ENCODE measurements at regions not wholly inside any gene's neighbourhood (a gene's known extent, or its start where the extent isn't known, plus 50 kb on each side); places are given as distances from the start of the nearest gene placed in this dataset.

- no peak for DNase-seq
Measured at GRCh38 chr15:66933932-66934867, 131.2 kb upstream of the SMAD3 start.

DNA sequence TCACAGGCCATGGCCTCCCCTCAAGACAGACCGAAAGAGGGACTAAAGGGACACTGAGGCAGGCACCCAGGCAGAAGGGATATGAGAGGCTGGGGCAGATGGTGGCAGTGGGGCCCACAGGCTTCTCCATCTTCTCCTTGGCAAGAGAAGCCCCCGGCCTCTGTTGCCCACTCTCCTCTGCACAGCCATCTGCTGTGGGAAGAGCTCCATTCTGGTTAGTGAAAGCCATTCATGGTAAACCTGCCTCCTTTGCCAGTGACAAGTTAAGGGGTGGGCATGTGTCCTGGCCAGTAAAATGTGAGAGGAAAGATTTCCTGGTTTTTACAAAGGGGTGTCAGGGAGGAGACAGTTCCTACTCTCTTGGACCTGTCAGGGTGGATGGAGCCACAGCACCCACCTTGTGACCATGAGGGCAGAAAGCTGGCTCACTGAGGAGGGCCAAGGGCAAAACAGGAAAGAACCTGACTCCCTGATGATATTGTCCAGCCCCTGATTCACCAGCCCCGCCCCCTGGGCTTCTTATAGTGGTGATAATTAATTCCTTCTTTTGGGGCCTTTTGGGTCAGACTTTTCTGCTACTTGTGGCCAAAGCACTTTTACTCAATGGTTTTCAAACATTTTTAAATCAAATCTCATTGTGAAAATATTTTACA lies 130.4 kb upstream of the SMAD3 start:
- DNase-seq = no peak

DNA sequence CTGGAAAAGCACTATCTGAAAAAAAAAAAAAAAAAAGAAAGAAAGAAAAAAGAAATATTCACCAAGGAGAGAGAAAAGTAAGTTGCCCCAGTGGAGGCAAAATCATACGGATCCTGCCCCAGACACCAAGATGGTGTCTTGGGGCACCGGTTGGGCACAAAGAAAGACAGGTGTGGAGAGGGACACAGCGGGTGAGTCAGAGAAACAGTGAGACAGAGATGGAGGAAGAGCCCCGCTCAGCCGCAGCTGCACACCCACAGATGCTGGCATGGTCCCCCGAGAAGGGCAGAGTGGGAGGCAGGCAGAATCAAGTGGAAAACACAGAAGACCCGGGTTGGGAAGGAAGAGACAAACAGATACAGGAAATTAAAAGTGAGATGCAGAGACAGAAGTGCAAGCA lies 129.7 kb upstream of the SMAD3 start:
- DNase-seq = no peak

DNA sequence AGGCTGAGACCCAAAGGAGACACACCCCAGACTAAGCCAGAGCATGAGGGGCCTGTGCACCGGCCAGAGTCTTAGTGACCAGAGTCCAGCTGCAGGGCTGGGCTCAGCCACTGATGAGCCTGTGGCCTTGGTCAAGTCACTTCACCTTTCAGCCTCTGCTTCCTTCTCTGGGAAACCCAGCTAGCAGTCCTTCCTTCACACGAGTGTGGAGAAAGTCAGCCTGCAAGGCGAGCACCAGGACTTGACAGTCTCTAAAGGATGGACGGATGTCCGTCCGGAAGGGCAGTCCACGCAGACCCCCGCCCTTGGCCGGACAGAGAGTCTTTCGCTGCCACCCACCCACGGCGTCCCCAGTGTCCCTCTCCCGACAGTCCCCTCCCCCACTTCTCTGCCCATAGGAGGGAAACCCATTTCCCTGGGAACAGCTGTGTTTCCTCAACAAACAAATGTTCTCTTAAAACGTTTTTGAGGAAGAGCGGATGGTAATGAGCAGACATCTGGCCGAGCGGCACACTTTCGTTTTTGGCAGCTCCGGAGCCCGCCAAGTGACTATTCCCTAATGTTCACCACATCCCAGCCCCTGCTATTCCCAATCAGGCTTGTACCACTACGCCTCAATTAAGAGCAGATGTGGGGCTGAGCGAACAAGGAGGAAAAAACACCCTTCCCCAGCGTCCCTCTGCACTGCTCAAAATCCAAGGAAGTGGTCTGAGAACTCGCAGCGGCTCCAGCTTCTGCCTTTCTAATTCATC lies 129.1 kb upstream of the SMAD3 start:
- DNase-seq = no peak

DNA sequence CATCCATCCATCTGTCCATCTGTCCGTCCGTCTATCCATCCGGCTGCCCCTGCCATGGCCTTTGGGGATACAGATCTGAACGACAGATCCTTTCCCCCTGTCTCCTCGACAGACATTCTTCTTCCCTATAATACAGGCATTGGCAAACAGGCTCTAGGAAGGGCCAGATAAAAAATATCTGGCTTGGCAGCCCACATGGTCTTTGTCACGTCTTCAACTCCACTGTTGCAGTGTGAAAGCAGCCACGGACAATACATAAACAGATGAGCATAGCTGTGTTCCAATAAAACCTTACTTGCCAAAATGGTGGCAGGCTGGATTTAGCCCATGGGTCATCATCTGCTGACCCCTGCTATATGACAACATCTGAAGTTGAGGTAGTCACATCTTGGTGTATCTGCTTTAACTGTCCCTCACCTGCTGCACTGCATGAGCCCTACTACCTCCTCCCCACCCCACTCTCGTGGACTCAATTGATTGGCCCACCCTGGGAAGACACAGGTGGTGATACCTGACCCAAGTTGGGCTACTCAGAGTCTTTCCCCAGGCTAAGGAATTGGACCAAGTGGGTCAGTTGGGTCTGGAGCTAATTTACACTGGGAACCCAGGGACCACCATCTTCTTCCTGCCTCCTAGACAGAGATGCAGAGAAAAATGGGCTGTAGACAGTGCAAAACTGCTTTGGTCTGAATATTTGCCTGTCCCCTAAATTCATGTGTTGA lies 128.4 kb upstream of the SMAD3 start:
- DNase-seq = no peak

DNA sequence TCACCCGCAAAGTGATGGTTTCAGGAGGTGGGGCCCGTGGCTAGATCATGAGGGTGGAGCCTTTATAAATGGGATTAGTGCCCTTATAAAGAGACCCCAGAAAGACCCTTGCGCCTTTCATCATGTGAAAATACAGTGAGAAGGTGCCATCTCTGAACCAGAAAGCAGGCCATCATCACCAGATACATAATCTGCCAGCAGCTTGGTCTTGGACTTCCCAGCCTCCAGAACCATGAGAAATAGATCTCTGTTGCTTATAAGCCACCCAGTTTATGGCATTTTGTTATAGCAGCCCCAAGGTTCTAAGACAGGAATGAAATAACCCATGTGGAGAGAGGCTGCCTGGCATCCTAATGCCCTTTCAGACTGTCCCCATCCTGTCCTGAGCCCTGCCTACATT lies 127.8 kb upstream of the SMAD3 start:
- no peak for DNase-seq

- DNase-seq = no peak
Measured at GRCh38 chr15:66938114-66938830, 127.1 kb upstream of the SMAD3 start.

DNA sequence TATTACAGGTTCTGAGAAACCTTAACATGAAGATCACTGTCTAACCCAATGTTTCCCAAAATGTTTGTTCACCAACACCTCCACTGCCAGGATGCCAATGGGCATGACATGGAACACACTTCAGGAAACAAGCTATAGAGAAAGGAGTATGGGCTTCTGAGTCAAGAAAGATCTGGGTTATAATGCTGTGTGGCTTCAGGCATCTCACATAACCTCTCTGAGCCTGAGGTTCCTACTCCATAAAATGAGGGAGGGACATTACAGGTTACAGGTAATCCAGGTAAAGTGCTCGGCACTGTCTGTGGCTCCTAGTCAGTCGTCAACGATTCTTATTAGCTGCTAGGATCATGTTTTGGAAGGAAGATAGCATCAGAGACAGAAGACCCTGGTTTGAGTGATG lies 126.4 kb upstream of the SMAD3 start:
- no peak for DNase-seq

- DNase-seq = no peak
Measured at GRCh38 chr15:66939451-66940023, 125.9 kb upstream of the SMAD3 start.

DNA sequence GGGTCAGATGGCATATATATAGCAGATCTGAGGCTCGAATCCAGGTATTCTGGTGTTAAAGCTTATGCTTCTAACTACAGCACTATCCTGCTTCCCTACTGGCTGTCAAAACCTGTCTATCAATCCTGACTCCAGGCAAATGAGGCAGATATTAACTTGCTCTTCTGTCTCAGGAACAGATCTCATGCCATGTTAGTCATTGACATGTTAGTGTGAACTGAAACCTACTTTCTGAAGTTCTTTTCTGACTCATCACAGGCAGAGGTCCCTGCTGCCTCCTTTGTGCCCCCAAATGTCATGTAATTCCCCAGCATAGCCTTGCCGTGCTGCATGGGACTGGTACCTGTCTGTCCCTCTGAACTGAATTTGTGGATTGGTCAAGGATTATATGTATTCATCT lies 125.0 kb upstream of the SMAD3 start:
- no peak for DNase-seq

DNA sequence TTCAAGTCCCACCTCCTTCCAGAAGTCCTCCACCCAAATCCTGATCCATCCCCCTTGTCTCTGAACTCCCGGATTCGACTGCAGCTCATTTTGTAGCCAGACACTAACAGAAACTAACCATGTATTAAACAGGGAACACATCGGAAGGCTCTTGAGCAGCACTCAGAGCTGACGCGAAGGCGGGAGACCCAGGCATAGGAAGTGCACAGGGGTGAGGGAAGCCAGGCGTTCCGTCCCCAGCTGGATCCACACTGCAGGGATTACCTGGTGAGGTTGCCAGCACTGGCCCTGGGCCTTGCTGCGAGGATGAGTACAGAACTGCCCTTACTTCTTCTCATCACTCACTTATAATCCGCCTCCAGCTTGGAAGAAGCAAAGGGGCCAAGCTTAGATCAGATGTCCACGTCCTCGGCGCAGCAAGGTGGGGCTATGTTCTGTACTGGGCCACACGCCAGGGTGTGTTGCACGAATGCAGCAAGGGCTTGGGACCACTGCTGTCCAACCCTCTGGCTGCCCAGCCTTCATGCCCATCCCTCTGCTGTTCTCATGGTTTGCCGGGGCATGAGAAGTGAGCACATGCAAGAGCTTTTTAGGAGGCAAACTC lies 124.2 kb upstream of the SMAD3 start:
- no peak for DNase-seq

DNA sequence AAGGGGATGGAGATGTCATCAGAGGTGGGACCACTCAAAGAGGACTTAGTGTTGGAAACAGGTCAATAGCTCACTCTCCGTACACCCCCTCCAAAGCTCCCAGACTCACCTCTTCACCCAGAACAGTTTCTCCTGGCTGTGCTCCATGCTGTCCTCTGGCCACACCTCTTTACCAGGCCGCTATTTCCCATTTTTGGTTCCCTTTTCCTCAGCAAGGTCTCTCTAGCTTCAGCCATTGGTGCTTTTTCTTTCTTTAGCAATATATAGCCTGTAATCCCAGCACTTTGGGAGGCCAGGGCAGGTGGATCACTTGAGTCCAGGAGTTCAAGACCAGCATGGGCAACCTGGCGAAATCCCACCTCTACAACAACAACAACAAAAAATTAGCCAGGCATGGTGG lies 123.6 kb upstream of the SMAD3 start:
- DNase-seq = no peak

DNA sequence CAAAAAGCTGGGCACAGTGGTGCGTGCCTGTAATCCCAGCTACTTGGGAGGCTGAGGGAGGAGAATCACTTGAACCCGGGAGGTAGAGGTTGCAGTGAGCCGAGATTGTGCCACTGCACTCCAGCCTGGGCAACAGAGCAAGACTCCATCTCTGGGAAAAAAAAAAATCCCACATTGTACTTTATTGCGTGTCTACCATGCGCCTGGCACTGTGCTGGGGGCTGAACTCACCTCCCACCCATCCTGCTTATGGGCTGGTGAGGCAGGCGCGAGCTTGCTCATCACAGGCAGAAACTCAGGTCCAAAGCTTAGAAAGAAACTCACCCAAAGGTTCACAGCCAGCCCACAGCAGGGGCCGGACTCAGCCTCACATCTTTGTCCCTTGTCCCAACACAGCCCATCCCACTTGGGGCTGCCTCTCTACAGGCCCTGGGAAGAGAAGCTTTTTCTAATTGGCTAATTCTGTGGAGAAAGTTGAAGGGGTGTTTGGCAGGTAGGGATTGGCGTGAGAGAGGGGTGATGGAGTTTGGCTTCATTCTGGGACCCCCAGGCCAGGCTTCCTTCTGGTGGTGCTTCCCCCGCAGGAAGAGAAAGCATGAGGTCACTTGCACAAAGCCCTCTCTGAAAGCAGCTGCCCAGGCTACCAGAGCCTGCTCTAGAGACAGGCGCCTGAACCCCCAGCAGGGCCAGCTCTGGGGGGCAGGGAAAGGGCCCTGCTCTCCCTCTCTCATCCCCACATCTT lies 122.6 kb upstream of the SMAD3 start:
- DNase-seq = no peak

DNA sequence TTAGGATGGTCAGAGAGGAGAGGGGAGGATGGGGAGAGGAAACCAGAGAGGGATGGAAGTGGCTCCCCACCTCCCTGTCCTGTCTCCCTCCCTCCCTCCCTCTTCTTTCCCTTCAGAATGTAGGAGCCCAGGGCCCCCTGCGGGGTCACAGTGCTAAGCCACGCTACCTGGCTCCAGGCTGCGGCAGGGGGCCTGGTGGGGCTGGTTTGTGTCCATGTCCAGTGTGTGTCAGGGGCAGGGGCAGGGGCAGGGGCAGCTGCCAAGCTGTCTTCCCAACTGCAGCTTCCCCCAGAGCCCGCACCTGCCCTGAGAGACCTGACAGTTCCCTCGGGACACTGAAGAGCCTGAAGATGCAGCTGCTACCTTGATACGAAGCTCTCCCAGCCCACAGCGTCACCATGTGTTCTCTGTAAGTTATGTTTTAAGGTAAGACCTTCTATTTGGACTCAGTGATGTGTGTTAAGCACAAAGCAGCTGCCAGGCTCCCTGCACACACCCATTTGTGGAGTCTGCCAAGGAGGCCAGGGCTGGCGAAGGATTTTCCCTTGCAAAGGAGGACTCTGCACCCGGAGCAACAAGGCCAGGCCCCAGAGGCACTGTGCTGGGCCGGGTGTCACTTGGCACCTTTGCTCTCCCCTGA lies 121.8 kb upstream of the SMAD3 start:
- peak; percentile 41 for DNase-seq

DNA sequence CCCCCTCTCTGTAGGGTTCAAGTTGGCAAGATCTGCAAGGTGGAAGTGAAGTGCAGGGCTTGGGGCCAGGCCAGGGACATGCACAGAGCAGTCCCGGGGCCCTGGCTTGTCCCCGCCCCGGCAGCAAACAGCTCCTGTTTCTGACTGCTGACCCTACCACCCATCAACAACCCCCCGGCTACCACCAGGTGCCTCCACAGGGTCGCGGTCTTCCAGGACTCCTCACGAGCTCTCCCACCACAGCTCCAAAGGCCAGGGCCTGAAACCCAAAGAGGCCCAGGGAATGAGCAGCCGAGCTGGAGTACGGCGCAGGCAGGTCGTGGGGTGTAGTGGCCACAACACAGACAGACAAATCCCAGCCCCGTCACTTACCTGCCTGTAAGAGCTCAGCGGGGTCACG lies 121.3 kb upstream of the SMAD3 start:
- no peak for DNase-seq

- DNase-seq = no peak
Measured at GRCh38 chr15:66945286-66945685, 120.1 kb upstream of the SMAD3 start.

DNA sequence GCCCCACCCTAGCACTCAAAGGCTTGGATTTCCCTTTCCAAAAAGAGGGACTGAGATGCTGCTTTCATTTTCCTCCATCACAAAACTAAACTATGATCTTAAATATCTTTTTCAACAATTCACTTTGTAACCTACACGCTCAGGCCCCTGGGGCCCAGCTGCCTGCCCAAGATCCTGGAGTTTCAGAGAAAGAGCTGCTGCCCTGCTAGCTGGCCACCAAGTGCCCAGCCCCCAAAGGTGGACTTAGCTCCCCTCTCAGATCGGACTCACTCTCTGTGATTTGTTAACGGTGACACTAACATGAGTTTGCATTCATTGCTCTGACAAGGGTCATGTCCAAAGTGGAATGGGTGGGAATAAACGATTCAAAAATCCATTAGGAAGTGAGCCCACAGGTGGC lies 119.6 kb upstream of the SMAD3 start:
- no peak for DNase-seq

GRCh38 chr15:66946578-66947164 lies 118.7 kb upstream of the SMAD3 start:
- DNase-seq = peak; percentile 82

DNA sequence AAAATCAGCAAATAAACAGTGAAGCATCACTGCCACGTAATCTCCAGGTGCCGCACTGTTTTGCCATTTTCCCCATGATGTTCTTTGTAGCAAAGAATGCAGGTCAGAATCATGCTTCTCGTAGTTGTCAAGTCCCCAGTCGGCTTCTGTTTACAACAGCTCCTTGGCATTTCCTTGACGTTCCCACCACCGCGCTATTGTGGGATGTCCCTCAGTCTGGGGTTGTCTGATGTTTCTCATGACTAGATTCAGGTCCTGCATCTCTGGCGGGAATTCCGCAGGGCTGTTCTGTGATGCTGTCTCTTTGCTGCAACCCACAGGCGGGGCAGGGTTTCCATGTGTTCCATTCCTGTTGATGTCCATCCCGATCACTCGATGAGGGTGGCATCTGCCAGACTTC lies 117.9 kb upstream of the SMAD3 start:
- DNase-seq = no peak

DNA sequence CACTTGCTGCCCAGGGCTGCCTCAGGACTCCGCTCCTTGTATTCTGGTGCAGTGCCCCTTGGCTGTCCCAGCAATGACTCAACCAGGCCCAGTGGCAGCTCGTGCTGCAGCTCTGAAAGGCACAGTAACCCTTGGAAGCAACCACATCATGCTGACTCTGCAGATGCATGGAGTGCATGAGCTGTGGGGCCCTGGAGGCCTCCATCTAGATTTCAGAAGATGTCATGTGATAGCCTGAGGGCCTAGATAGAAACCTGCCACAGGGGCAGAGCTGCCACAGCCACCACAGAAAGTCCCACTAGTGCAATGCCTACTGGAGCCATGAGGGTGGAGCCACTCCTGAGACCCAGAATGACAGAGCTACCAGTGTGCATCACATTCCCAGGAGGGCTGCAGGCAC lies 117.1 kb upstream of the SMAD3 start:
- peak; percentile 79 for DNase-seq
